ENCODE measurements at regions not wholly inside any gene's neighbourhood (a gene's known extent, or its start where the extent isn't known, plus 50 kb on each side); places are given as distances from the start of the nearest gene placed in this dataset.
A peak's percentile ranks its signal among the peaks of the same experiment; 100 is the strongest.

GRCh38 chr3:139292711-139293664 is 50.8 kb upstream of the MRPS22 start (continued):
- TF ChIP-seq AEBP2 (tag by site-specific recombination; IDR thresholded peaks at IDR 0.05; ENCODE audit: borderline replicate concordance): no peak
- no peak for TF ChIP-seq ZNF223 (tag by site-specific recombination; IDR thresholded peaks at IDR 0.05)
- TF ChIP-seq PRDM4 (tag by site-specific recombination; IDR thresholded peaks at IDR 0.05): peak; percentile 52; the same call in 1 of the 2 replicates
- no peak for TF ChIP-seq GLIS2 (tag by site-specific recombination; IDR thresholded peaks at IDR 0.05)
- no peak for TF ChIP-seq ZBTB49 (tag by site-specific recombination; IDR thresholded peaks at IDR 0.05; ENCODE audit: low read depth)
- TF ChIP-seq ZNF169 (tag by site-specific recombination; IDR thresholded peaks at IDR 0.05): no peak
- no peak for TF ChIP-seq ZNF596 (tag by site-specific recombination; IDR thresholded peaks at IDR 0.05)
- TF ChIP-seq SP2 (tag by site-specific recombination; IDR thresholded peaks at IDR 0.05): no peak
- 0 out of 2 replicates have a peak, but pooled peaks have one; percentile 12 for TF ChIP-seq PATZ1 (tag by site-specific recombination; IDR thresholded peaks at IDR 0.05)
- peak; percentile 52; the same call in 1 of the 2 replicates for TF ChIP-seq ZEB2 (tag by site-specific recombination; IDR thresholded peaks at IDR 0.05)
- no peak for TF ChIP-seq ZNF174 (tag by site-specific recombination; IDR thresholded peaks at IDR 0.05)
- no peak for TF ChIP-seq SETDB1 (IDR thresholded peaks at IDR 0.05; ENCODE audit: insufficient read length, low read length)
- no peak for TF ChIP-seq ZNF184 (tag by site-specific recombination; IDR thresholded peaks at IDR 0.05)
- no peak for TF ChIP-seq ZNF560 (tag by site-specific recombination; IDR thresholded peaks at IDR 0.05; ENCODE audit: borderline replicate concordance)
- TF ChIP-seq ATF2 (tag by site-specific recombination; IDR thresholded peaks at IDR 0.05; ENCODE audit: low read depth): peak; percentile 86
- no peak for TF ChIP-seq MZF1 (tag by site-specific recombination; IDR thresholded peaks at IDR 0.05; ENCODE audit: borderline replicate concordance)
- TF ChIP-seq ZNF24 (tag by site-specific recombination; IDR thresholded peaks at IDR 0.05): 0 out of 2 replicates have a peak, but pooled peaks have one; percentile 32
- no peak for TF ChIP-seq ZNF23 (tag by site-specific recombination; IDR thresholded peaks at IDR 0.05; ENCODE audit: borderline replicate concordance)
- TF ChIP-seq ZNF571 (tag by site-specific recombination; IDR thresholded peaks at IDR 0.05): no peak
- TF ChIP-seq KLF16 (tag by site-specific recombination; IDR thresholded peaks at IDR 0.05): no peak
- peak; percentile 91 for TF ChIP-seq GLIS1 (tag by site-specific recombination; IDR thresholded peaks at IDR 0.05)
- no peak for TF ChIP-seq ZNF157 (tag by site-specific recombination; IDR thresholded peaks at IDR 0.05)
- no peak for TF ChIP-seq REPIN1 (tag by site-specific recombination; IDR thresholded peaks at IDR 0.05; ENCODE audit: low read depth)
- no peak for TF ChIP-seq ZNF473 (tag by site-specific recombination; IDR thresholded peaks at IDR 0.05)
- peak; percentile 34; the same call in 1 of the 2 replicates for TF ChIP-seq ZNF366 (tag by site-specific recombination; conservative IDR thresholded peaks at IDR 0.05)
- no peak for TF ChIP-seq ZNF114 (tag by site-specific recombination; IDR thresholded peaks at IDR 0.05)
- TF ChIP-seq ZBTB26 (tag by site-specific recombination; optimal IDR thresholded peaks at IDR 0.05): no peak
- peak; percentile 64; the same call in 1 of the 2 replicates for TF ChIP-seq ZNF629 (tag by site-specific recombination; IDR thresholded peaks at IDR 0.05)
